IMR-90 (cell line): ENCODE measurements at regions not wholly inside any gene's neighbourhood (a gene's known extent, or its start where the extent isn't known, plus 50 kb on each side); places are given as distances from the start of the nearest gene placed in this dataset.

Source experiments
- ATAC-seq: fragments of 200-7000 bp; cut with Tn5 transposase; 2 replicates; pipeline ENCODE4 v1.9.1; 2020; ENCODE audit warnings: low read depth, mild to moderate bottlenecking, moderate library complexity
- BruUV-seq: library from RNA; stranded (reverse); fragments of 400-500 nt; replicated peaks from 2 replicates; lab custom pipeline; 2021; lab: Mats Ljungman, UMichigan
- CTCF ChIA-PET: fragments of 300-600 bp; formaldehyde crosslinking; extraction: SDS; loops from one replicate; lab custom pipeline; 2021; ENCODE audit warnings: antibody characterized with exemption; lab: Yijun Ruan, JAX
- POLR2A ChIA-PET: fragments of 300-600 bp; sonication (Branson Sonifier 250); formaldehyde crosslinking; loops from one replicate; lab custom pipeline; 2022; ENCODE audit warnings: antibody characterized with exemption; ENCODE audit not compliant: unreplicated experiment; lab: Charles Lee
- DNase-seq: peaks from one replicate; pipeline ENCODE4 v3.0.0; 2013
- H2AFZ ChIP-seq: replicated peaks from 2 replicates; pipeline ENCODE3; 2013; ENCODE audit warnings: low read length, mild to moderate bottlenecking; ENCODE audit not compliant: poor library complexity
- H2AK5ac ChIP-seq: 2 replicates; pipeline ENCODE4 v1.6.1; 2013; ENCODE audit warnings: low read depth, low read length, inconsistent platforms
- H2AK9ac ChIP-seq: replicated peaks from 2 replicates; pipeline ENCODE3; 2013; ENCODE audit warnings: mild to moderate bottlenecking, low read depth, low read length, moderate library complexity; ENCODE audit not compliant: poor library complexity
- H2BK120ac ChIP-seq: 2 replicates; pipeline ENCODE4 v1.6.1; 2013; ENCODE audit warnings: low read depth, low read length, inconsistent platforms
- H2BK15ac ChIP-seq: 3 replicates; pipeline ENCODE4 v1.6.1; 2013; ENCODE audit warnings: low read depth, low read length, inconsistent platforms
- H2BK20ac ChIP-seq: 2 replicates; pipeline ENCODE4 v1.6.1; 2013; ENCODE audit warnings: low read depth, mild to moderate bottlenecking, inconsistent platforms, low read length, moderate library complexity
- H2BK5ac ChIP-seq: 2 replicates; pipeline ENCODE4 v1.6.1; 2013; ENCODE audit warnings: mild to moderate bottlenecking, low read depth, low read length, inconsistent platforms; ENCODE audit not compliant: poor library complexity, severe bottlenecking
- H3K14ac ChIP-seq: replicated peaks from 2 replicates; pipeline ENCODE4 v1.6.1; 2013; ENCODE audit warnings: low read depth, low read length, inconsistent platforms
- H3K18ac ChIP-seq: 2 replicates; pipeline ENCODE4 v1.6.1; 2013; ENCODE audit warnings: low read depth, low read length, control low read depth
- H3K23ac ChIP-seq: 2 replicates; pipeline ENCODE4 v1.6.1; 2013; ENCODE audit warnings: low read depth, low read length, inconsistent platforms
- H3K27ac ChIP-seq: 2 replicates; pipeline ENCODE4 v1.5.1; 2013; ENCODE audit warnings: mild to moderate bottlenecking, control low read depth, low read length; ENCODE audit not compliant: insufficient read depth
- H3K27me3 ChIP-seq: 2 replicates; pipeline ENCODE4 v1.6.1; 2013; ENCODE audit warnings: low read length; ENCODE audit not compliant: control insufficient read depth, insufficient read depth
- H3K36me3 ChIP-seq: 2 replicates; pipeline ENCODE4 v1.6.1; 2013; ENCODE audit warnings: low read length, mixed read lengths; ENCODE audit not compliant: control insufficient read depth, insufficient read depth
- H3K4ac ChIP-seq: 2 replicates; pipeline ENCODE4 v1.6.1; 2013; ENCODE audit warnings: low read depth, low read length, inconsistent platforms
- H3K4me1 ChIP-seq: 2 replicates; pipeline ENCODE4 v1.6.1; 2013; ENCODE audit warnings: low read length, mixed read lengths; ENCODE audit not compliant: control insufficient read depth, insufficient read depth
- H3K4me2 ChIP-seq: 2 replicates; pipeline ENCODE4 v1.6.1; 2013; ENCODE audit warnings: low read depth, mild to moderate bottlenecking, control low read depth, low read length, moderate library complexity
- H3K4me3 ChIP-seq: 2 replicates; pipeline ENCODE4 v1.5.1; 2013; ENCODE audit warnings: low read depth, mild to moderate bottlenecking, control low read depth, low read length, moderate library complexity; ENCODE audit not compliant: insufficient read depth
- H3K56ac ChIP-seq: 2 replicates; pipeline ENCODE4 v1.6.1; 2013; ENCODE audit warnings: low read length, inconsistent platforms; ENCODE audit not compliant: insufficient read depth; ENCODE audit errors: extremely low read depth
- H3K79me1 ChIP-seq, 2 experiments: 2 replicates each; pipeline ENCODE4 v1.6.1; 2013; ENCODE audit warnings: low read length in 2 of 2, inconsistent platforms in 1 of 2, low read depth in 1 of 2
- H3K9ac ChIP-seq: 2 replicates; pipeline ENCODE4 v1.6.1; 2013; ENCODE audit warnings: low read depth, low read length, control low read depth
- H3K9me1 ChIP-seq: 2 replicates; pipeline ENCODE4 v1.6.1; 2013; ENCODE audit warnings: low read length, inconsistent platforms; ENCODE audit not compliant: insufficient read depth
- H3K9me3 ChIP-seq: 2 replicates; pipeline ENCODE4 v1.6.1; 2013; ENCODE audit warnings: low read length; ENCODE audit not compliant: control insufficient read depth, insufficient read depth
- H4K20me1 ChIP-seq: 2 replicates; pipeline ENCODE4 v1.6.1; 2013; ENCODE audit warnings: low read length, inconsistent platforms; ENCODE audit not compliant: insufficient read depth
- H4K5ac ChIP-seq: 2 replicates; pipeline ENCODE4 v1.6.1; 2013; ENCODE audit warnings: mild to moderate bottlenecking, low read depth, low read length, control low read depth
- H4K8ac ChIP-seq, 2 experiments: 2 replicates each; pipeline ENCODE4 v1.6.1; 2013; ENCODE audit warnings: low read depth in 2 of 2, low read length in 2 of 2, control low read depth in 1 of 2, inconsistent platforms in 1 of 2
- H4K91ac ChIP-seq: 2 replicates; pipeline ENCODE4 v1.6.1; 2013; ENCODE audit warnings: low read depth, low read length, inconsistent platforms; ENCODE audit not compliant: insufficient read depth
- BHLHE40 ChIP-seq: fragments of 150-350 bp; IDR thresholded peaks from 2 replicates; pipeline ENCODE4 v1.6.1; 2016; ENCODE audit warnings: mild to moderate bottlenecking, low read depth, low read length
- CEBPB ChIP-seq: IDR thresholded peaks from 2 replicates; pipeline ENCODE4 v1.6.1; 2012; ENCODE audit warnings: low read depth, low read length, improper control_type of control experiment
- CHD1 ChIP-seq: IDR thresholded peaks from 2 replicates; pipeline ENCODE4 v1.6.1; 2012; ENCODE audit warnings: low read depth, low read length, improper control_type of control experiment
- MAFK ChIP-seq: IDR thresholded peaks from 2 replicates; pipeline ENCODE4 v1.6.1; 2012; ENCODE audit warnings: low read depth, low read length, improper control_type of control experiment
- MXI1 ChIP-seq: IDR thresholded peaks from 2 replicates; pipeline ENCODE4 v1.6.1; 2012; ENCODE audit warnings: low read depth, mild to moderate bottlenecking, low read length, moderate library complexity, borderline replicate concordance
- NFE2L2 ChIP-seq: fragments of 150-350 bp; IDR thresholded peaks from 2 replicates; pipeline ENCODE4 v1.6.1; 2016; ENCODE audit warnings: low read depth, mild to moderate bottlenecking, low read length
- POLR2A ChIP-seq: IDR thresholded peaks from 2 replicates; pipeline ENCODE4 v1.6.1; 2012; ENCODE audit warnings: mild to moderate bottlenecking, low read depth, low read length
- RAD21 ChIP-seq: IDR thresholded peaks from 2 replicates; pipeline ENCODE4 v1.6.1; 2012; ENCODE audit warnings: low read length, improper control_type of control experiment
- SMC3 ChIP-seq: fragments of 150-350 bp; IDR thresholded peaks from 2 replicates; pipeline ENCODE4 v1.6.1; 2016; ENCODE audit warnings: low read depth, mild to moderate bottlenecking, antibody characterized with exemption, low read length, moderate library complexity
- WGBS, 2 experiments: methylation state at CpG; one replicate each; pipeline versions ENCODE4 v1.1.5 to v1.1.7; 2013; ENCODE audit warnings: missing lambda C conversion rate in 2 of 2; ENCODE audit not compliant: insufficient read length in 1 of 2; ENCODE audit errors: extremely low coverage in 2 of 2; 5-methylcytosine and 5-hydroxymethylcytosine counted together
- dilution Hi-C: fragments of 300-500 bp; cut with HindIII; formaldehyde crosslinking; loops from one replicate; pipeline ENCODE4 v1.14.3; 2018; ENCODE audit warnings: low sequenced_read_pairs; ENCODE audit not compliant: unreplicated experiment
- in situ Hi-C: fragments of 300-500 bp; cut with MboI; formaldehyde crosslinking; loops from 3 replicates; pipeline ENCODE4 v1.14.3; 2019; ENCODE audit warnings: low sequenced_read_pairs, inconsistent platforms, mixed read lengths
- intact Hi-C: fragments of 100-400 bp; cut with micrococcal nuclease; formaldehyde crosslinking; loops from 2 replicates; pipeline ENCODE4 v1.10.0; 2022
- TF ChIP-seq, protein P1 (sequence below): conservative IDR thresholded peaks from 2 replicates; pipeline ENCODE4 v1.5.1; 2012; ENCODE audit warnings: mild to moderate bottlenecking, low read depth, low read length, improper control_type of control experiment
- TF ChIP-seq, protein P2 (sequence below): fragments of 150-350 bp; IDR thresholded peaks from 2 replicates; pipeline ENCODE4 v1.6.1; 2016; ENCODE audit warnings: low read depth, mild to moderate bottlenecking, low read length, moderate library complexity, borderline replicate concordance
- TF ChIP-seq, protein P3 (sequence below): fragments of 150-350 bp; IDR thresholded peaks from 2 replicates; pipeline ENCODE4 v1.6.1; 2017; ENCODE audit warnings: mild to moderate bottlenecking, antibody characterized with exemption, low read length, low read depth

DNA sequence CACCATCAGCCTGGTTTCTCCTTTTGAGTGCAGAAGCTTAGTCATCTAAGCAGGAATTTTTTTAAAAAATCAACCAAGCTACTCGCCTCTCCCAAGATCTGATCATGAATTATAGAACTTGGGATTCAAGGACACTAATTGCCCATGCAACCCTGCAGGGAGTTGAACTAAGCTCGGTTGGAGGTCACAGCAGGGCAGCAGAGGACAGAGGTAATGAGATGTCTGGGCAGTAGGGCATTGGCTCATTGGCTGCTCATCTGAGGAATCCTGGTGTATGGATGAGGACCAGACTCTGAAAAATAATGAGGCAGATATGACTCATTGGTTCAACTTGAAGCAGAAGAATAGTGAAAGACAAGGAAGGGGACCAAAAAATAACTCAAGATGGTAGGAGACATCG is 111.8 kb upstream of the TLE1 start:
- H3K4me2 ChIP-seq, result peak overlapping the region; percentile 14; the same call in 1 of the 2 replicates
- DNase-seq, result peak; percentile 51

More for the DNA sequence above, 111.8 kb upstream of the TLE1 start:
- Histone ChIP-seq H3K79me1 (no peaks in the 10 kb centered on the region), H3K56ac (no peak overlapping the region), H2BK120ac (0 out of 2 replicates have a peak overlapping the region, but pooled peaks have one; percentile 2), H3K27me3 (no peaks in the 10 kb centered on the region), H3K4me1 (peaks cover 4% of the 10 kb centered on the region), H2BK20ac (0 out of 2 replicates have a peak overlapping the region, but pooled peaks have one; percentile 39), H3K9me1 (peaks cover 5% of the 10 kb centered on the region), H2BK5ac (peak overlapping the region; percentile 1), H4K8ac (peak overlapping the region in 1 of 2 experiments; percentile 4; a peak in 1 of 4 replicates), H3K36me3 (no peaks in the 10 kb centered on the region), H3K4ac (peak overlapping the region; percentile 10; the same call in 1 of the 2 replicates), H3K4me3 (no peak overlapping the region), H3K9me3 (no peaks in the 10 kb centered on the region), H3K9ac (no peak overlapping the region), H4K91ac (peak overlapping the region; percentile 7; the same call in 1 of the 2 replicates), H4K5ac (0 out of 2 replicates have a peak overlapping the region, but pooled peaks have one; percentile 12), H2AK5ac (no peak overlapping the region), H3K27ac (no peak overlapping the region), H2AK9ac (no peak overlapping the region), H2BK15ac (peak overlapping the region; percentile 13; the same call in 1 of the 3 replicates), H3K18ac (peak overlapping the region; percentile 76; the same call in 1 of the 2 replicates), H2AFZ (no peak overlapping the region), H3K23ac (no peak overlapping the region; the same call in 1 of the 2 replicates), H4K20me1 (no peaks in the 10 kb centered on the region), H3K14ac (0 out of 2 replicates have a peak overlapping the region, but pooled peaks have one; percentile 8)
- dilution Hi-C loops (no loop called here), in situ Hi-C loops (no loop called here), intact Hi-C loops (no loop called here)
- BruUV-seq, result no TSS peak
- TF ChIP-seq NFE2L2 (no peak), MXI1 (no peak), BHLHE40 (no peak), SMC3 (no peak), RAD21 (no peak), CEBPB (no peak), POLR2A (no peak), CHD1 (no peak), MAFK (no peak)
- TF ChIP-seq, protein P1, sequence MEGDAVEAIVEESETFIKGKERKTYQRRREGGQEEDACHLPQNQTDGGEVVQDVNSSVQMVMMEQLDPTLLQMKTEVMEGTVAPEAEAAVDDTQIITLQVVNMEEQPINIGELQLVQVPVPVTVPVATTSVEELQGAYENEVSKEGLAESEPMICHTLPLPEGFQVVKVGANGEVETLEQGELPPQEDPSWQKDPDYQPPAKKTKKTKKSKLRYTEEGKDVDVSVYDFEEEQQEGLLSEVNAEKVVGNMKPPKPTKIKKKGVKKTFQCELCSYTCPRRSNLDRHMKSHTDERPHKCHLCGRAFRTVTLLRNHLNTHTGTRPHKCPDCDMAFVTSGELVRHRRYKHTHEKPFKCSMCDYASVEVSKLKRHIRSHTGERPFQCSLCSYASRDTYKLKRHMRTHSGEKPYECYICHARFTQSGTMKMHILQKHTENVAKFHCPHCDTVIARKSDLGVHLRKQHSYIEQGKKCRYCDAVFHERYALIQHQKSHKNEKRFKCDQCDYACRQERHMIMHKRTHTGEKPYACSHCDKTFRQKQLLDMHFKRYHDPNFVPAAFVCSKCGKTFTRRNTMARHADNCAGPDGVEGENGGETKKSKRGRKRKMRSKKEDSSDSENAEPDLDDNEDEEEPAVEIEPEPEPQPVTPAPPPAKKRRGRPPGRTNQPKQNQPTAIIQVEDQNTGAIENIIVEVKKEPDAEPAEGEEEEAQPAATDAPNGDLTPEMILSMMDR, result no peak
- TF ChIP-seq, protein P2, sequence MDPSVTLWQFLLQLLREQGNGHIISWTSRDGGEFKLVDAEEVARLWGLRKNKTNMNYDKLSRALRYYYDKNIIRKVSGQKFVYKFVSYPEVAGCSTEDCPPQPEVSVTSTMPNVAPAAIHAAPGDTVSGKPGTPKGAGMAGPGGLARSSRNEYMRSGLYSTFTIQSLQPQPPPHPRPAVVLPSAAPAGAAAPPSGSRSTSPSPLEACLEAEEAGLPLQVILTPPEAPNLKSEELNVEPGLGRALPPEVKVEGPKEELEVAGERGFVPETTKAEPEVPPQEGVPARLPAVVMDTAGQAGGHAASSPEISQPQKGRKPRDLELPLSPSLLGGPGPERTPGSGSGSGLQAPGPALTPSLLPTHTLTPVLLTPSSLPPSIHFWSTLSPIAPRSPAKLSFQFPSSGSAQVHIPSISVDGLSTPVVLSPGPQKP, result no peak
- TF ChIP-seq, protein P3, sequence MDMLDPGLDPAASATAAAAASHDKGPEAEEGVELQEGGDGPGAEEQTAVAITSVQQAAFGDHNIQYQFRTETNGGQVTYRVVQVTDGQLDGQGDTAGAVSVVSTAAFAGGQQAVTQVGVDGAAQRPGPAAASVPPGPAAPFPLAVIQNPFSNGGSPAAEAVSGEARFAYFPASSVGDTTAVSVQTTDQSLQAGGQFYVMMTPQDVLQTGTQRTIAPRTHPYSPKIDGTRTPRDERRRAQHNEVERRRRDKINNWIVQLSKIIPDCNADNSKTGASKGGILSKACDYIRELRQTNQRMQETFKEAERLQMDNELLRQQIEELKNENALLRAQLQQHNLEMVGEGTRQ, result no peak
- peak; percentile 36 for ATAC-seq
- ChIA-PET CTCF (no interaction called here), POLR2A (no interaction called here)
- no CpG with 5 or more reads among the region's 3 CpGs for WGBS, 2 experiments
